Endothelial cell of umbilical vein (primary cell): ENCODE measurements at regions not wholly inside any gene's neighbourhood (a gene's known extent, or its start where the extent isn't known, plus 50 kb on each side); places are given as distances from the start of the nearest gene placed in this dataset.

Experiments
- BruUV-seq: library from RNA; stranded (reverse); fragments of 400-500 nt; replicated peaks from 2 replicates; lab custom pipeline; 2021; lab: Mats Ljungman, UMichigan
- CTCF ChIA-PET: fragments of 300-600, 350-600 bp; sonication (Branson Sonifier 250); formaldehyde crosslinking; loops from one replicate; lab custom pipeline; 2021; ENCODE audit warnings: antibody characterized with exemption, inconsistent platforms; lab: Charles Lee
- POLR2A ChIA-PET: fragments of 300-600, 350-600 bp; sonication (Branson Sonifier 250); formaldehyde crosslinking; loops from one replicate; lab custom pipeline; 2021; ENCODE audit warnings: antibody characterized with exemption, inconsistent platforms; lab: Charles Lee
- DNase-seq: peaks from one replicate; pipeline ENCODE4 v3.0.0-alpha.2; 2011; ENCODE audit warnings: low read depth, low spot score
- FAIRE-seq: peaks from 2 replicates; lab custom pipeline; 2011; peaks lifted over from hg19 to GRCh38; lab: Jason Lieb, UNC
- H2AFZ ChIP-seq: 2 replicates; pipeline ENCODE4 v1.6.0; 2012; ENCODE audit warnings: low read depth, low read length, control low read depth, inconsistent platforms
- H3K27ac ChIP-seq: 2 replicates; pipeline ENCODE4 v1.5.1; 2011; ENCODE audit warnings: low read depth, mild to moderate bottlenecking, control low read depth, low read length, moderate library complexity; ENCODE audit not compliant: insufficient read depth
- H3K27me3 ChIP-seq, 2 experiments: 2 replicates each; pipeline versions ENCODE4 v1.6.0 to v1.6.1; 2011; ENCODE audit warnings: low read length in 2 of 2, mixed read lengths in 1 of 2; ENCODE audit not compliant: control insufficient read depth in 2 of 2, insufficient read depth in 2 of 2
- H3K36me3 ChIP-seq, 2 experiments: 2 replicates in 1 of 2; 3 replicates in 1 of 2; pipeline ENCODE4 v1.5.1; 2011; ENCODE audit warnings: low read length in 2 of 2, mild to moderate bottlenecking in 1 of 2, moderate library complexity in 1 of 2; ENCODE audit not compliant: control insufficient read depth in 2 of 2, insufficient read depth in 2 of 2; ENCODE audit errors: extremely low read depth in 1 of 2
- H3K4me1 ChIP-seq: 3 replicates; pipeline ENCODE4 v1.5.1; 2011; ENCODE audit warnings: mild to moderate bottlenecking, low read length; ENCODE audit not compliant: control insufficient read depth, insufficient read depth; ENCODE audit errors: extremely low read depth
- H3K4me2 ChIP-seq: 2 replicates; pipeline ENCODE4 v1.6.1; 2011; ENCODE audit warnings: low read length, control low read depth, mixed read lengths; ENCODE audit not compliant: insufficient read depth
- H3K4me3 ChIP-seq, 3 experiments: fragments of 200-600 bp in 1 of 3; sonication (generic), shearing (Covaris generic) in 1 of 3; replicated peaks in 1 of 3; 2 replicates each; pipeline ENCODE4 v1.5.1; 2011 to 2016; ENCODE audit warnings: control low read depth in 3 of 3, low read length in 3 of 3, mild to moderate bottlenecking in 2 of 3, inconsistent platforms in 1 of 3, low read depth in 1 of 3, moderate library complexity in 1 of 3; ENCODE audit not compliant: insufficient read depth in 1 of 3
- H3K79me2 ChIP-seq: 2 replicates; pipeline ENCODE4 v1.6.0; 2012; ENCODE audit warnings: low read length, inconsistent platforms; ENCODE audit not compliant: control insufficient read depth, insufficient read depth
- H3K9ac ChIP-seq: replicated peaks from 2 replicates; pipeline ENCODE3; 2011; ENCODE audit warnings: low read length, control low read depth; ENCODE audit not compliant: insufficient read depth; ENCODE audit errors: extremely low read depth
- H3K9me1 ChIP-seq: replicated peaks from 3 replicates; pipeline ENCODE4 v1.6.0; 2011; ENCODE audit warnings: mild to moderate bottlenecking, low read length; ENCODE audit not compliant: control insufficient read depth, insufficient read depth; ENCODE audit errors: extremely low read depth
- H3K9me3 ChIP-seq: replicated peaks from 2 replicates; pipeline ENCODE4 v1.5.1; 2012; ENCODE audit warnings: low read length, inconsistent platforms; ENCODE audit not compliant: control insufficient read depth, insufficient read depth
- H4K20me1 ChIP-seq: replicated peaks from 2 replicates; pipeline ENCODE3; 2011; ENCODE audit warnings: mild to moderate bottlenecking, low read length; ENCODE audit not compliant: control insufficient read depth, insufficient read depth; ENCODE audit errors: extremely low read depth
- CTCF ChIP-seq, 2 donors: IDR thresholded peaks; 1 replicate in 1 of 2; 2 replicates in 1 of 2; pipeline ENCODE4 v1.5.1; 2011; ENCODE audit warnings: low read length in 2 of 2, mild to moderate bottlenecking in 2 of 2, moderate library complexity in 2 of 2, control low read depth in 1 of 2, inconsistent platforms in 1 of 2, low read depth in 1 of 2; ENCODE audit not compliant: insufficient read depth in 1 of 2; ENCODE audit errors: extremely low read depth in 1 of 2
- GATA2 ChIP-seq: IDR thresholded peaks from 2 replicates; pipeline ENCODE4 v1.7.0; 2011; ENCODE audit warnings: low read depth, mild to moderate bottlenecking, moderate library complexity, mixed read lengths, low read length; ENCODE audit not compliant: insufficient read length, insufficient read depth
- MAX ChIP-seq: IDR thresholded peaks from 2 replicates; pipeline ENCODE4 v1.6.1; 2011; ENCODE audit not compliant: insufficient read depth, insufficient read length
- MYC ChIP-seq: IDR thresholded peaks from one replicate; pipeline ENCODE4 v1.6.1; 2011; ENCODE audit warnings: mild to moderate bottlenecking, low read depth, low read length
- POLR2AphosphoS5 ChIP-seq: IDR thresholded peaks from 2 replicates; pipeline ENCODE4 v1.6.1; 2012; ENCODE audit warnings: low read depth, mild to moderate bottlenecking, control low read depth, low read length, moderate library complexity; ENCODE audit not compliant: insufficient read depth
- dilution Hi-C: fragments of 300-500 bp; cut with MboI; formaldehyde crosslinking; loops from one replicate; pipeline ENCODE4 v1.15.0; 2019; ENCODE audit warnings: low sequenced_read_pairs; ENCODE audit not compliant: extremely low pct_ligation_motif_present
- intact Hi-C: fragments of 100-400 bp; cut with micrococcal nuclease; formaldehyde crosslinking; loops from one replicate; pipeline ENCODE4 v1.10.0; 2022

- Histone ChIP-seq H3K4me3 (no peak overlapping the region), H3K4me2 (no peak overlapping the region), H4K20me1 (no peaks in the 10 kb centered on the region), H3K9ac (no peak overlapping the region), H3K27ac (no peak overlapping the region), H3K79me2 (no peaks in the 10 kb centered on the region), H3K9me3 (no peaks in the 10 kb centered on the region), H3K9me1 (no peaks in the 10 kb centered on the region), H3K27me3 (peaks cover 3 to 5% of the 10 kb centered on the region in 2 experiments), H2AFZ (no peak overlapping the region), H3K36me3 (no peaks in the 10 kb centered on the region), H3K4me1 (no peaks in the 10 kb centered on the region)
- DNase-seq (no peak), FAIRE-seq (no peak)
- ChIA-PET CTCF (no interaction called here), POLR2A (no interaction called here)
- dilution Hi-C loops = no loop called here
- intact Hi-C loops = no loop called here
- no peak for TF ChIP-seq MAX
- TF ChIP-seq GATA2 = no peak
- TF ChIP-seq POLR2AphosphoS5 = no peak
- no peak for TF ChIP-seq CTCF (IDR thresholded peaks at IDR 0.05; ENCODE audit: extremely low read depth in 1 of 2, insufficient read depth in 1 of 2, low read depth in 1 of 2, low read length in 2 of 2)
- TF ChIP-seq MYC = no peak
- no TSS peak for BruUV-seq
Measured at GRCh38 chr5:171578049-171578828, 158.8 kb downstream of the FGF18 start.
